ENCODE measurements at regions not wholly inside any gene's neighbourhood (a gene's known extent, or its start where the extent isn't known, plus 50 kb on each side); places are given as distances from the start of the nearest gene placed in this dataset.

- TF ChIP-seq POLR2A (IDR thresholded peaks at IDR 0.05) (no peak), POLR2AphosphoS5 (IDR thresholded peaks at IDR 0.05) (no peak)
Measured at GRCh38 chr11:122487669-122488068, 167.9 kb upstream of the UBASH3B start.
